NB4 (cell line): ENCODE measurements at regions not wholly inside any gene's neighbourhood (a gene's known extent, or its start where the extent isn't known, plus 50 kb on each side); places are given as distances from the start of the nearest gene placed in this dataset.

Experiments
- DNase-seq: peaks from one replicate; pipeline ENCODE4 v3.0.0; 2010; ENCODE audit warnings: low read depth
- H3K4me3 ChIP-seq: one replicate; pipeline ENCODE4 v1.5.1; 2011; ENCODE audit warnings: mild to moderate bottlenecking, low read depth, low read length, moderate library complexity
- MYC ChIP-seq: IDR thresholded peaks from 2 replicates; pipeline ENCODE4 v1.6.1; 2011; ENCODE audit warnings: low read depth, low read length
- POLR2A ChIP-seq: IDR thresholded peaks from 2 replicates; pipeline ENCODE4 v1.6.1; 2011; ENCODE audit warnings: mild to moderate bottlenecking; ENCODE audit not compliant: insufficient read length; ENCODE audit errors: extremely low read depth
- TF ChIP-seq, protein P1 (sequence below): IDR thresholded peaks from one replicate; pipeline ENCODE4 v1.5.1; 2012; ENCODE audit warnings: low read depth, low read length
- TF ChIP-seq, protein P2 (sequence below): IDR thresholded peaks from 2 replicates; pipeline ENCODE4 v1.6.1; 2011; ENCODE audit warnings: low read depth, low read length

DNA sequence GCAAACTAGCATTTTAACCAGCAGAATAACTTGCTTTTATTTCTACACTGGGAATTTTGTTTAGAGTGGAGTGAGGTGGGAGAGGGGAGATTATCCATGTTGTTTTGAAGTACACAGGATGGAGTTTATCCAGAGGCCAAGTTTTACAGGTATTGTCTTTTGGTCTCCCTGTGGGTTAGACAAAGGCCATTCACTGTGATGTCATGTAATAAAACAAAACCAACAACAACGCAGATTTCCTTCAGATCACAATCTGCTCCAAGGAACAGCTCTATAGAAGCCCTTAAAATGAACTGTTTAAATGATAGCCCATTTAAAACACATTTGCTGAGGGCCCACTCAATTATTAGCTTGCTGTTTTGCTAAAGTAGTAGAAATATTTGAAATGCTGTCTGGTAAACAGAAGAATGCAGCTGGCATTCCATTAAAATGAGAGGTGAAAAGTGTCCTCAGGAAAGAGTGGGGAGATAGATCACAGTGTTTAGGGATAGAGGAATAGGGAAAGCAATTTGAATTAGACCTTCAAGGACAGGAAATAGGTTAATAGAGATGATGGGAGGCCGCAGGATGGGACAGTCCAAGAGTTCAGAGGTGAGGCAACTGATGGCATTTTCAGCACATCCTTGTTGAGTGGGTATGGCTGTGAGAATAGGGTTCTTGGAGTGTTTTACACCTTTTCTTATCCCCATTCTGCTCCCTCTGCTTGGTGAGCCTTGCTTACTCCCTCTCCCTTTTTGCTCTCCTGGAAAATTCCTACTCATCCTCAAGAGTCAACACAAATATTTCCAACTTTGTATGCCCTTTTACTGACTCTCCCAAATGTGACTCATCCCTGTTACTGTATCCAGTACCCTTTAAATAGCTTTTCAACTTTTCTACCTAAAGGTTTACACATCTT is 140.1 kb upstream of the NR3C1 start:
- no peak for DNase-seq
- no peak overlapping the region for H3K4me3 ChIP-seq
- TF ChIP-seq, protein P1, sequence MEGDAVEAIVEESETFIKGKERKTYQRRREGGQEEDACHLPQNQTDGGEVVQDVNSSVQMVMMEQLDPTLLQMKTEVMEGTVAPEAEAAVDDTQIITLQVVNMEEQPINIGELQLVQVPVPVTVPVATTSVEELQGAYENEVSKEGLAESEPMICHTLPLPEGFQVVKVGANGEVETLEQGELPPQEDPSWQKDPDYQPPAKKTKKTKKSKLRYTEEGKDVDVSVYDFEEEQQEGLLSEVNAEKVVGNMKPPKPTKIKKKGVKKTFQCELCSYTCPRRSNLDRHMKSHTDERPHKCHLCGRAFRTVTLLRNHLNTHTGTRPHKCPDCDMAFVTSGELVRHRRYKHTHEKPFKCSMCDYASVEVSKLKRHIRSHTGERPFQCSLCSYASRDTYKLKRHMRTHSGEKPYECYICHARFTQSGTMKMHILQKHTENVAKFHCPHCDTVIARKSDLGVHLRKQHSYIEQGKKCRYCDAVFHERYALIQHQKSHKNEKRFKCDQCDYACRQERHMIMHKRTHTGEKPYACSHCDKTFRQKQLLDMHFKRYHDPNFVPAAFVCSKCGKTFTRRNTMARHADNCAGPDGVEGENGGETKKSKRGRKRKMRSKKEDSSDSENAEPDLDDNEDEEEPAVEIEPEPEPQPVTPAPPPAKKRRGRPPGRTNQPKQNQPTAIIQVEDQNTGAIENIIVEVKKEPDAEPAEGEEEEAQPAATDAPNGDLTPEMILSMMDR, result no peak
- TF ChIP-seq MYC, result no peak
- no peak for TF ChIP-seq POLR2A
- TF ChIP-seq, protein P2, sequence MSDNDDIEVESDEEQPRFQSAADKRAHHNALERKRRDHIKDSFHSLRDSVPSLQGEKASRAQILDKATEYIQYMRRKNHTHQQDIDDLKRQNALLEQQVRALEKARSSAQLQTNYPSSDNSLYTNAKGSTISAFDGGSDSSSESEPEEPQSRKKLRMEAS, result no peak

GRCh38 chr5:143542798-143543144 is 139.3 kb upstream of the NR3C1 start:
- no peak overlapping the region for H3K4me3 ChIP-seq
- no peak for DNase-seq
- TF ChIP-seq, protein P1, result no peak
- no peak for TF ChIP-seq MYC
- TF ChIP-seq POLR2A, result no peak
- TF ChIP-seq, protein P2, result no peak

GRCh38 chr5:143541943-143542797 is 138.7 kb upstream of the NR3C1 start:
- TF ChIP-seq MYC (no peak), POLR2A (no peak)
- TF ChIP-seq, protein P2, result no peak
- TF ChIP-seq, protein P1, result no peak
- H3K4me3 ChIP-seq, result no peak overlapping the region
- DNase-seq, result no peak

DNA sequence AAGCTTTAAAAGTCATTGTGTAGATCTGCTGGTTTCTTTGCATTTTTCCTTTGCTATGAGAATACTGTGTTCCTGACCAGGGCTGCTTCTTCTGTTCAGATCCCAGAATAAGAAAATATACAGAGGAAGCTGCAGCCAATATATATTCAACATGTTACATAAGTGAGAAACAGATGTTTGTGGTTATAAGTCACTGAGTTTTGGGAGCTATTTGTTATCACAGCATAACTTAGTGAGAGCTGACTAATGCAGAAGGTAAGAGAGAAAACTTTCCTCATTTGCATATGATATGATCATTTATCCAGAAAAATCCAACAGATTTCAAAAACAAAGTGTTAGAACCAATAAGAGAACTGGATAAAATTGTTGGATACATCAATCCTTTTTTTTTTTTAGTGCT is 136.3 kb upstream of the NR3C1 start:
- H3K4me3 ChIP-seq, result no peak overlapping the region
- DNase-seq, result no peak
- TF ChIP-seq, protein P1, result no peak
- TF ChIP-seq MYC, result no peak
- no peak for TF ChIP-seq POLR2A
- TF ChIP-seq, protein P2, result no peak

DNA sequence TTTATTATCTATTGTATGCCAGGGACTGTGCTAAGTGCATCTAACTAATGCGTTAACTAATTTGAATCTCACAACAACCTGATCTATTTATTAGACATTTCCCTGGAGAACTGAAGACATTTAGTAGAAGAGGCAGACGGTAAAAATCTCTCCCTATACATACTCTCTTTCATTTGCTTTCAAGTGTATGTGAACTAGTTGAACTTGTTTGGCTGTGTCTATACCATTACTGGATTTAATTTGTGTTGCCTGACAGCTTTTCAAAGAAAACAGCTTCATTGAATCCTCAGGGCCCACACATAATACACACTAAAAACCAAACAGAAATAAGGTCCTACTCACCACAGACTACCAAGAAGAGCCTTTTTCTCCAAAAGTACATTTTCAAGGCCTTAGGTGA is 133.6 kb upstream of the NR3C1 start:
- no peak for TF ChIP-seq POLR2A
- TF ChIP-seq, protein P1, result no peak
- no peak for TF ChIP-seq MYC
- TF ChIP-seq, protein P2, result no peak
- DNase-seq, result no peak
- no peak overlapping the region for H3K4me3 ChIP-seq
